NB4 (cell line): ENCODE measurements at regions not wholly inside any gene's neighbourhood (a gene's known extent, or its start where the extent isn't known, plus 50 kb on each side); places are given as distances from the start of the nearest gene placed in this dataset.

Source experiments
- DNase-seq: peaks from one replicate; pipeline ENCODE4 v3.0.0; 2010; ENCODE audit warnings: low read depth
- H3K4me3 ChIP-seq: one replicate; pipeline ENCODE4 v1.5.1; 2011; ENCODE audit warnings: mild to moderate bottlenecking, low read depth, low read length, moderate library complexity
- MYC ChIP-seq: IDR thresholded peaks from 2 replicates; pipeline ENCODE4 v1.6.1; 2011; ENCODE audit warnings: low read depth, low read length
- POLR2A ChIP-seq: IDR thresholded peaks from 2 replicates; pipeline ENCODE4 v1.6.1; 2011; ENCODE audit warnings: mild to moderate bottlenecking; ENCODE audit not compliant: insufficient read length; ENCODE audit errors: extremely low read depth
- TF ChIP-seq, protein P1 (sequence below): IDR thresholded peaks from one replicate; pipeline ENCODE4 v1.5.1; 2012; ENCODE audit warnings: low read depth, low read length
- TF ChIP-seq, protein P2 (sequence below): IDR thresholded peaks from 2 replicates; pipeline ENCODE4 v1.6.1; 2011; ENCODE audit warnings: low read depth, low read length

DNA sequence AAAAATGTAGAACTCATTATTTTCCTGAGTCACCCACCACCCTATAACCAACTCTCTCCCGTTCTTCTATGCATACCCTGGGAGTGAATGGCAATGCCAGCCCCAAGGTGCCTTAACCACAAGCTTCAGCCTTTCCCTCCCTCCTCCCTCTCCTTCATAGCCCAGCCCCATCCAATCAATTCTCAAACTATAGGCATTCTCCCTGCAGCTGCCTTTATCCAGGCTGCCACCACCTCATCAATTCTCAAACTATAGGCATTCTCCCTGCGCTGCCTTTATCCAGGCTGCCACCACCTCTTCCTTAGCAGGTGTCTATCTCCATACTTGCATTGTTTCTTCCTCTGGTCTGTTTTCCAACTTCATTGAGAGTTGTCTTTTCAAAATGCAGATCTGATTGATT lies 77.1 kb downstream of the PLEKHG1 start:
- TF ChIP-seq, protein P1, sequence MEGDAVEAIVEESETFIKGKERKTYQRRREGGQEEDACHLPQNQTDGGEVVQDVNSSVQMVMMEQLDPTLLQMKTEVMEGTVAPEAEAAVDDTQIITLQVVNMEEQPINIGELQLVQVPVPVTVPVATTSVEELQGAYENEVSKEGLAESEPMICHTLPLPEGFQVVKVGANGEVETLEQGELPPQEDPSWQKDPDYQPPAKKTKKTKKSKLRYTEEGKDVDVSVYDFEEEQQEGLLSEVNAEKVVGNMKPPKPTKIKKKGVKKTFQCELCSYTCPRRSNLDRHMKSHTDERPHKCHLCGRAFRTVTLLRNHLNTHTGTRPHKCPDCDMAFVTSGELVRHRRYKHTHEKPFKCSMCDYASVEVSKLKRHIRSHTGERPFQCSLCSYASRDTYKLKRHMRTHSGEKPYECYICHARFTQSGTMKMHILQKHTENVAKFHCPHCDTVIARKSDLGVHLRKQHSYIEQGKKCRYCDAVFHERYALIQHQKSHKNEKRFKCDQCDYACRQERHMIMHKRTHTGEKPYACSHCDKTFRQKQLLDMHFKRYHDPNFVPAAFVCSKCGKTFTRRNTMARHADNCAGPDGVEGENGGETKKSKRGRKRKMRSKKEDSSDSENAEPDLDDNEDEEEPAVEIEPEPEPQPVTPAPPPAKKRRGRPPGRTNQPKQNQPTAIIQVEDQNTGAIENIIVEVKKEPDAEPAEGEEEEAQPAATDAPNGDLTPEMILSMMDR = no peak
- TF ChIP-seq, protein P2, sequence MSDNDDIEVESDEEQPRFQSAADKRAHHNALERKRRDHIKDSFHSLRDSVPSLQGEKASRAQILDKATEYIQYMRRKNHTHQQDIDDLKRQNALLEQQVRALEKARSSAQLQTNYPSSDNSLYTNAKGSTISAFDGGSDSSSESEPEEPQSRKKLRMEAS = no peak
- no peak for TF ChIP-seq MYC
- TF ChIP-seq POLR2A = no peak
- DNase-seq = no peak

DNA sequence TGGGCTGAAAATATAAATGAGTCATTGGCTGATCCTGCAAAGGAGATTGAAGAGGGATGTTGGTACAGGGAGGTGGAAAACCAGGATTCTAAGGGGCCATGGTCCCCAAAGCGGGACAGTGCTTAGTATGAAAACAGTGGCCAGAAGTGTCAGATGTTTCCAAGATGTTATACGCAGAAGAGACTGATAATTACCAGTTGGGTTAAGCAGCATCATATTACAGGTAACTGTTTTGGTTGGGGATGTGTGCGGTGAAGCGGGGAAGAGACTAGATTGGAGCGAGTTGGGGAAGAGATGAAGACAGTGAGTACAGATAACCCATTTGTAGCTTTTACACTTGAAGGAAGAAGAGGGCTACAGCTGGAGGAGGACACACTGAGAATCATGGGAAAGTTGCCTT lies 80.8 kb downstream of the PLEKHG1 start:
- no peak for DNase-seq
- TF ChIP-seq, protein P1 = no peak
- TF ChIP-seq MYC = no peak
- no peak for TF ChIP-seq POLR2A
- TF ChIP-seq, protein P2 = no peak
- no peak overlapping the region for H3K4me3 ChIP-seq

More for the DNA sequence above, 77.1 kb downstream of the PLEKHG1 start:
- no peak overlapping the region for H3K4me3 ChIP-seq

DNA sequence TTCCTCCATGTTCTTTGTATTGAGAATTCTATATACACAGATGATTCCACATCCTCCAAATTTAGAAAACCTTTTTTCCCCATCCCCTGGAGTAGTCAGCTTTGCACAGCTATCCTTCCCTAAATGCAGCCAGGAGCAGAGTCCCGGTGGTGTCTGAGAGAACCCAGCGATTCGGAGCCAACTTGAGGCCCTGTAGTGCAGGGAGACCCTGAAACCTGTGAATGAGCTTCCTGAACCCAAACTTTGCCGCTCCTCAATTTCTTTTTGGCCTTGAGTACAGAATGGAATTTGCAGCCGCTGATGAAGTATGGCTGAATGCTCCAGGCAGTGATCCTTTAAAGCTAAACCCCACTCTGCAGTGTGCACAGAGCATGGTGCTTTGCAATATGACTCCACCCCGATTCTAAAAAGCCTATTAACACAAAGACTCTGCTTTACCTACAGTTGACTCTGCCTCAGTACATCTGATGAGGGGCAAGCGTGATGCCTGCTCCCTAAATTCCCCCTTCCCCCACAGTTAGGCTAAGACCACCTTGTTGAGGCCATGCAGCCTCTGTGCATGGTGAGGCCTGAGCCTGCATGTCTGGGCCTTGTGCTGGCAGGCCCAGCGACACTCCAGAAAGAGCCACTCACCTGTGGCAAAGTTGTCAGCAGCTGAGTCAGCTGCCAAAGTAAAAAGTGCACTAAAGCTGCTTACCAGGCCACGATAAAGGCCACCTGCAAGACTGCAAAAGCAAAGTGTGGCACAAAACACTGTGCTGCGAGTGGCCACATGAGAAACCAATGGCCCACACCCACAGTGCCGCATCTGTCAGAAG lies 82.1 kb downstream of the PLEKHG1 start:
- no peak for DNase-seq
- no peak overlapping the region for H3K4me3 ChIP-seq
- TF ChIP-seq, protein P2 = no peak
- TF ChIP-seq MYC = no peak
- TF ChIP-seq, protein P1 = no peak
- no peak for TF ChIP-seq POLR2A

DNA sequence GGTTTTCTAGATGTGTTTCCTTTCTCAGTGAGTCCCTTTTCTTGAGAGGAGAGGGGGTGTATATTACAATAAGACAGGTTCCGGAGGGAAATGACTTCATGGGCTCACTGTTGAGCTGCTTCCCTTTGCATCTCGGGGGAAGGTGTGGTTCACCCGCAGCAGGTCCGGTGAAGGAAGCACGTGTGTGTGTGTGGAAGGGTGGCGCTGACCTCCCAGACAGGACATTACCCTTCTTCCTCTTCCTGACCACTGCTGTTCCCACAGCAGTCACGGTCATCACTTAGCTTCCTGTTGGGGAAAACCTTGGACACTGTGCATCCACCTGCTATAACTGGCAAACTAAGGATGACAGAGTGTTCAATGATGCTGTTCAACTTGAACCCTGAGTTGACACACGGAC lies 83.6 kb downstream of the PLEKHG1 start:
- DNase-seq = no peak
- no peak overlapping the region for H3K4me3 ChIP-seq
- TF ChIP-seq POLR2A (no peak), MYC (no peak)
- TF ChIP-seq, protein P2 = no peak
- TF ChIP-seq, protein P1 = no peak

DNA sequence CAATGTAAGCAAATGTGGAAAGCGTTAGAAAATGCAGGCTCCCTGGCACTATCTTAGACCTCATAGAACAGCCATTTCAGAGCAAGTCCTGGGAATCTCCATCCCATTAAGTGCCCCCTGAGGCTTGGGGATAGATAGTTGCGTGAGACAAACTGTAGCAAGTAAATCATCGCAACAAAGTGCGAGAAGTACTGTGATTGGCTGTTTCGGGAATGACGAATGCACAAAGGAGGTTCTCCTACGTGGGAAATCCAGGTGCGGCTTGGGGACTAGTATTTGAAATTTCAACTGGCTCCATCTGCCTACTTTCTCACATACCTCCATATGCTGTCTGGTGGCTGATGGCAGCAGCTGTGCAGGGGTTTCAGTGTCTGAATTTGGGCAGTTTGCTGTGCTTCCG lies 84.5 kb downstream of the PLEKHG1 start:
- TF ChIP-seq, protein P1 = no peak
- TF ChIP-seq POLR2A (no peak), MYC (no peak)
- TF ChIP-seq, protein P2 = no peak
- no peak for DNase-seq
- H3K4me3 ChIP-seq = no peak overlapping the region
